ENCODE measurements at regions not wholly inside any gene's neighbourhood (a gene's known extent, or its start where the extent isn't known, plus 50 kb on each side); places are given as distances from the start of the nearest gene placed in this dataset.

DNA sequence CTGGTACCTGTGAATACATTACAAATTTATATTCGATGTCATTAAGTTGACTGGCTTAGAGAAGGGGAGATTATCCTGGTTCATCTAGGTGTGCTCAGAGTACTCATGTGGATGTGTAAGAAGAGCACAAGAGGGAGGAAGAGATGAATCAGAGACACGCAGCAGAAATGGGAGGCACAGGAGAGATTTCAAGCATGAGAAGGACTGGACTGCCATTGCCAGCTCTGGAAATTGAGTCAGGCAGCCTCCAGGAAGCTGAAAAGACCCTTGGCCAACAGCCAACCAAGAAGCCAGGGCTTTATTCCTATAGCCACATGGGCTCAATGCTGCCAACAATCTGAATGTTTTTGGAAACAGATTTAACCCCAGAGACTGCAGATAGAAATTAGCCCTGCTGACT lies 1390.0 kb downstream of the STIM2 start:
- TF ChIP-seq CTCF (IDR thresholded peaks at IDR 0.05) (no peak), POLR2A (IDR thresholded peaks at IDR 0.05) (no peak), EP300 (IDR thresholded peaks at IDR 0.05) (no peak)
- H3K4me3 ChIP-seq: no peak overlapping the region
- 85 to 87% methylated on average over 2 of the region's 2 CpGs for WGBS, 2 donors

DNA sequence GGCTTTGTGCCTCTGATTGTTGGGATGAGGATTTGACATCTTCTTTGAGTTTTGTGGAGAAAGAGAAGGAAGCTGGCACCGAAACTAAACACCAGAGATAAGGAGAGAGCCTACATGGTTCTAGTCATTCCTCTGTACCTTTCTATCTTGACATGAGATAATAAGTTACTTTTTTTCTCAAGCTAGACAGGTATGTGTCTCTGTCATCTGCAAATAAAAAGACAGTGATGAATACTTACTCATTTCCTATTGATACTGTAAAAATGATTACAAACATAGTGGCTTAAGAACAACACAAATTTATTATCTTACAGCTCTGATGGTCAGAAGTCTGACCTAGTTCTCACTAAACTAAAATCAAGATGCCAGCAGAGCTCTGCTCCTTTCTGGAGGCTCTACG lies 1391.2 kb downstream of the STIM2 start:
- no peak overlapping the region for H3K4me3 ChIP-seq
- DNase-seq (ENCODE audit: low spot score in 2 of 2): no peak
- TF ChIP-seq EP300 (IDR thresholded peaks at IDR 0.05) (no peak), CTCF (IDR thresholded peaks at IDR 0.05) (no peak), POLR2A (IDR thresholded peaks at IDR 0.05) (no peak)
- 94% methylated on average over 2 of the region's 2 CpGs for WGBS, 2 donors
- H3K4me1 ChIP-seq: no peaks in the 10 kb centered on the region
- no peaks in the 10 kb centered on the region for H3K27me3 ChIP-seq
- no peaks in the 10 kb centered on the region for H3K36me3 ChIP-seq
- H3K9me3 ChIP-seq: peaks cover 0 to 4% (median 0%) of the 10 kb centered on the region in 4 donors
- no peak overlapping the region for H3K27ac ChIP-seq

More for the DNA sequence above, 1390.0 kb downstream of the STIM2 start:
- no peaks in the 10 kb centered on the region for H3K4me1 ChIP-seq
- H3K9me3 ChIP-seq: peaks cover 0 to 4% (median 0%) of the 10 kb centered on the region in 4 donors
- no peaks in the 10 kb centered on the region for H3K27me3 ChIP-seq
- H3K36me3 ChIP-seq: no peaks in the 10 kb centered on the region
- DNase-seq (ENCODE audit: low spot score in 2 of 2): no peak
- no peak overlapping the region for H3K27ac ChIP-seq

- Histone ChIP-seq H3K27me3 (no peaks in the 10 kb centered on the region), H3K27ac (no peak overlapping the region), H3K9me3 (peaks cover 0 to 4% (median 0%) of the 10 kb centered on the region in 4 donors), H3K36me3 (no peaks in the 10 kb centered on the region), H3K4me1 (no peaks in the 10 kb centered on the region), H3K4me3 (no peak overlapping the region)
- no peak for TF ChIP-seq CTCF (IDR thresholded peaks at IDR 0.05)
- no peak for TF ChIP-seq POLR2A (IDR thresholded peaks at IDR 0.05)
- TF ChIP-seq EP300 (IDR thresholded peaks at IDR 0.05): no peak
- 86 to 94% methylated on average over 3 of the region's 3 CpGs for WGBS, 2 donors
- DNase-seq (ENCODE audit: low spot score in 2 of 2): no peak
These were observed 1393.4 kb downstream of the STIM2 start for GRCh38 chr4:28254003-28254402.

- Histone ChIP-seq H3K36me3 (no peaks in the 10 kb centered on the region), H3K27ac (no peak overlapping the region), H3K9me3 (peaks cover 0 to 4% (median 0%) of the 10 kb centered on the region in 4 donors), H3K4me1 (no peaks in the 10 kb centered on the region), H3K4me3 (no peak overlapping the region), H3K27me3 (no peaks in the 10 kb centered on the region)
- 92 to 94% methylated on average over 1 of the region's 1 CpG for WGBS, 2 donors
- TF ChIP-seq POLR2A (IDR thresholded peaks at IDR 0.05) (no peak), CTCF (IDR thresholded peaks at IDR 0.05) (no peak), EP300 (IDR thresholded peaks at IDR 0.05) (no peak)
- no peak for DNase-seq (ENCODE audit: low spot score in 2 of 2)
These were observed 1395.7 kb downstream of the STIM2 start for GRCh38 chr4:28256295-28256694.

- no peaks in the 10 kb centered on the region for H3K9me3 ChIP-seq
- WGBS, 2 donors: 89% methylated on average over 1 of the region's 1 CpG
- no peaks in the 10 kb centered on the region for H3K27me3 ChIP-seq
- no peak overlapping the region for H3K27ac ChIP-seq
- H3K4me3 ChIP-seq: no peak overlapping the region
- DNase-seq (ENCODE audit: low spot score in 2 of 2): no peak
- no peaks in the 10 kb centered on the region for H3K36me3 ChIP-seq
- TF ChIP-seq CTCF (IDR thresholded peaks at IDR 0.05) (no peak), POLR2A (IDR thresholded peaks at IDR 0.05) (no peak), EP300 (IDR thresholded peaks at IDR 0.05) (no peak)
- no peaks in the 10 kb centered on the region for H3K4me1 ChIP-seq
These were observed 1399.3 kb downstream of the STIM2 start for GRCh38 chr4:28259951-28260350.

All from tibial nerve (tissue), 4 donors.